SK-N-SH treated with all-trans-retinoic acid at 6 μM for 48 hours (cell line): ENCODE measurements at regions not wholly inside any gene's neighbourhood (a gene's known extent, or its start where the extent isn't known, plus 50 kb on each side); places are given as distances from the start of the nearest gene placed in this dataset.
"Not testable (repeated sequence)": the region's sequence is repeated elsewhere in the genome, so short reads cannot be mapped to it uniquely, and the experiment has no call there.

Source experiments
- ATAC-seq: fragments of 200-7000 bp; cut with Tn5 transposase; 3 replicates; pipeline ENCODE4 v1.9.1; 2020; ENCODE audit warnings: mild to moderate bottlenecking, moderate library complexity
- ARNTL ChIP-seq: fragments of 450-650 bp; formaldehyde crosslinking; IDR thresholded peaks from 2 replicates; pipeline ENCODE4 v1.5.0; 2020; ENCODE audit warnings: low read depth, mild to moderate bottlenecking, moderate library complexity, borderline replicate concordance
- BACH2 ChIP-seq: fragments of 250-450 bp; sonication (Bioruptor Pico); IDR thresholded peaks from 2 replicates; pipeline ENCODE4 v1.9.0; 2021; ENCODE audit warnings: mild to moderate bottlenecking, borderline replicate concordance
- CSDC2 ChIP-seq: fragments of 250-450 bp; sonication (Bioruptor Pico); IDR thresholded peaks from 2 replicates; pipeline ENCODE4 v1.5.0; 2020; ENCODE audit warnings: mild to moderate bottlenecking, moderate library complexity
- ESRRG ChIP-seq: fragments of 250-450 bp; sonication (Bioruptor Pico); IDR thresholded peaks from 2 replicates; pipeline ENCODE4 v1.6.1; 2021; ENCODE audit warnings: mild to moderate bottlenecking
- GLIS3 ChIP-seq: fragments of 250-450 bp; sonication (Bioruptor Pico); IDR thresholded peaks from 2 replicates; pipeline ENCODE4 v1.5.0; 2020; ENCODE audit warnings: mild to moderate bottlenecking, moderate library complexity
- ISL1 ChIP-seq: fragments of 250-450 bp; sonication (Bioruptor Pico); IDR thresholded peaks from 2 replicates; pipeline ENCODE4 v2.1.2; 2022; ENCODE audit warnings: mild to moderate bottlenecking, moderate library complexity
- PPARA ChIP-seq: fragments of 250-450 bp; sonication (Bioruptor Pico); IDR thresholded peaks from 2 replicates; pipeline ENCODE4 v1.5.0; 2020; ENCODE audit warnings: mild to moderate bottlenecking, borderline replicate concordance
- RARB ChIP-seq: fragments of 250-450 bp; sonication (Bioruptor Pico); IDR thresholded peaks from 2 replicates; pipeline ENCODE4 v1.8.0; 2021; ENCODE audit warnings: mild to moderate bottlenecking, moderate library complexity
- SNAI2 ChIP-seq: fragments of 250-450 bp; sonication (Bioruptor Pico); IDR thresholded peaks from 2 replicates; pipeline ENCODE4 v1.5.0; 2020; ENCODE audit warnings: mild to moderate bottlenecking, moderate library complexity
- TCF4 ChIP-seq: fragments of 250-450 bp; sonication (Bioruptor Pico); IDR thresholded peaks from 2 replicates; pipeline ENCODE4 v1.8.0; 2021; ENCODE audit warnings: mild to moderate bottlenecking, moderate library complexity, borderline replicate concordance
- TOX ChIP-seq: fragments of 250-450 bp; sonication (Bioruptor Pico); IDR thresholded peaks from 2 replicates; pipeline ENCODE4 v1.8.0; 2021; ENCODE audit warnings: mild to moderate bottlenecking, moderate library complexity, borderline replicate concordance
- ZC3H10 ChIP-seq: fragments of 250-450 bp; sonication (Bioruptor Pico); IDR thresholded peaks from 2 replicates; pipeline ENCODE4 v1.5.1; 2021; ENCODE audit warnings: mild to moderate bottlenecking, moderate library complexity
- ZFP3 ChIP-seq: fragments of 250-450 bp; sonication (Bioruptor Pico); IDR thresholded peaks from 2 replicates; pipeline ENCODE4 v1.5.0; 2020; ENCODE audit warnings: mild to moderate bottlenecking, moderate library complexity
- ZFP30 ChIP-seq: fragments of 450-650 bp; formaldehyde crosslinking; IDR thresholded peaks from 2 replicates; pipeline ENCODE4 v1.5.0; 2022; ENCODE audit warnings: mild to moderate bottlenecking, moderate library complexity
- ZNF565 ChIP-seq: fragments of 450-650 bp; formaldehyde crosslinking; conservative IDR thresholded peaks from 2 replicates; pipeline ENCODE4 v1.5.0; 2020; ENCODE audit warnings: low read depth, mild to moderate bottlenecking, moderate library complexity
- ZNF70 ChIP-seq: fragments of 450-650 bp; formaldehyde crosslinking; IDR thresholded peaks from 2 replicates; pipeline ENCODE4 v1.5.0; 2020; ENCODE audit warnings: mild to moderate bottlenecking, moderate library complexity
- TF ChIP-seq, protein P1 (sequence below): fragments of 250-450 bp; sonication (Bioruptor Pico); IDR thresholded peaks from 2 replicates; pipeline ENCODE4 v1.5.0; 2020; ENCODE audit warnings: mild to moderate bottlenecking, moderate library complexity
- TF ChIP-seq, protein P2 (sequence below): fragments of 250-450 bp; sonication (Bioruptor Pico); IDR thresholded peaks from 2 replicates; pipeline ENCODE4 v1.8.0; 2020; ENCODE audit warnings: mild to moderate bottlenecking, moderate library complexity, borderline replicate concordance
- TF ChIP-seq, protein P3 (sequence below): fragments of 250-450 bp; sonication (Bioruptor Pico); IDR thresholded peaks from 2 replicates; pipeline ENCODE4 v1.8.0; 2021; ENCODE audit warnings: low read depth, mild to moderate bottlenecking, moderate library complexity, borderline replicate concordance
- TF ChIP-seq, protein P4 (sequence below): fragments of 250-450 bp; sonication (Bioruptor Pico); IDR thresholded peaks from 2 replicates; pipeline ENCODE4 v1.5.1; 2020; ENCODE audit warnings: low read depth, mild to moderate bottlenecking, moderate library complexity
- TF ChIP-seq, protein P5 (sequence below): fragments of 250-450 bp; sonication (Bioruptor Pico); IDR thresholded peaks from 2 replicates; pipeline ENCODE4 v1.5.1; 2021; ENCODE audit warnings: mild to moderate bottlenecking, moderate library complexity

DNA sequence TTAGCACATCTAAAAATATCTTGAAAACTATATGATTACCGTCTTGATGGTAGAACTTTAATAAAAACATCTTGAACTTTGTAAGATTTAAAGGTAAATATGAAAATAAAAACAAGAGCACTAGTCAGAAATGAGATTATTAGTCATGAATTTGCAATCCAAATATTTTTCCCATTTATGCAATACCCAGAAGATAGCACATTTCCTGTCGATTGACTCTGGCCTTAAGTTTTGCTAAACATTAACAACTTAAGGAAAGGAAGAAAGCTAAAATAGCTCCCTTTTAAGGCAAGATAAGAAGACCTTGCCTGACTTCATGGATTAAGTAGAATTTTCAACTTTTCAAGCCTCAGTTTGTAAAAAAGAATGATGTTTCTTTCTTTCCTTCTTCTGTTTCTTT is 1374.7 kb upstream of the RAG2 start:
- TF ChIP-seq ZNF565 (CRISPR knock-in tag) (no peak), ARNTL (CRISPR knock-in tag) (no peak), ISL1 (CRISPR knock-in tag) (no peak), ZFP30 (CRISPR knock-in tag) (no peak), BACH2 (CRISPR knock-in tag) (no peak), ZNF70 (CRISPR knock-in tag) (no peak), TCF4 (CRISPR knock-in tag) (no peak), PPARA (CRISPR knock-in tag) (no peak), RARB (CRISPR knock-in tag) (no peak)
- TF ChIP-seq, protein P1, sequence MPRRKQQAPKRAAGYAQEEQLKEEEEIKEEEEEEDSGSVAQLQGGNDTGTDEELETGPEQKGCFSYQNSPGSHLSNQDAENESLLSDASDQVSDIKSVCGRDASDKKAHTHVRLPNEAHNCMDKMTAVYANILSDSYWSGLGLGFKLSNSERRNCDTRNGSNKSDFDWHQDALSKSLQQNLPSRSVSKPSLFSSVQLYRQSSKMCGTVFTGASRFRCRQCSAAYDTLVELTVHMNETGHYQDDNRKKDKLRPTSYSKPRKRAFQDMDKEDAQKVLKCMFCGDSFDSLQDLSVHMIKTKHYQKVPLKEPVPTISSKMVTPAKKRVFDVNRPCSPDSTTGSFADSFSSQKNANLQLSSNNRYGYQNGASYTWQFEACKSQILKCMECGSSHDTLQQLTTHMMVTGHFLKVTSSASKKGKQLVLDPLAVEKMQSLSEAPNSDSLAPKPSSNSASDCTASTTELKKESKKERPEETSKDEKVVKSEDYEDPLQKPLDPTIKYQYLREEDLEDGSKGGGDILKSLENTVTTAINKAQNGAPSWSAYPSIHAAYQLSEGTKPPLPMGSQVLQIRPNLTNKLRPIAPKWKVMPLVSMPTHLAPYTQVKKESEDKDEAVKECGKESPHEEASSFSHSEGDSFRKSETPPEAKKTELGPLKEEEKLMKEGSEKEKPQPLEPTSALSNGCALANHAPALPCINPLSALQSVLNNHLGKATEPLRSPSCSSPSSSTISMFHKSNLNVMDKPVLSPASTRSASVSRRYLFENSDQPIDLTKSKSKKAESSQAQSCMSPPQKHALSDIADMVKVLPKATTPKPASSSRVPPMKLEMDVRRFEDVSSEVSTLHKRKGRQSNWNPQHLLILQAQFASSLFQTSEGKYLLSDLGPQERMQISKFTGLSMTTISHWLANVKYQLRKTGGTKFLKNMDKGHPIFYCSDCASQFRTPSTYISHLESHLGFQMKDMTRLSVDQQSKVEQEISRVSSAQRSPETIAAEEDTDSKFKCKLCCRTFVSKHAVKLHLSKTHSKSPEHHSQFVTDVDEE (CRISPR knock-in tag) = no peak
- TF ChIP-seq, protein P2, sequence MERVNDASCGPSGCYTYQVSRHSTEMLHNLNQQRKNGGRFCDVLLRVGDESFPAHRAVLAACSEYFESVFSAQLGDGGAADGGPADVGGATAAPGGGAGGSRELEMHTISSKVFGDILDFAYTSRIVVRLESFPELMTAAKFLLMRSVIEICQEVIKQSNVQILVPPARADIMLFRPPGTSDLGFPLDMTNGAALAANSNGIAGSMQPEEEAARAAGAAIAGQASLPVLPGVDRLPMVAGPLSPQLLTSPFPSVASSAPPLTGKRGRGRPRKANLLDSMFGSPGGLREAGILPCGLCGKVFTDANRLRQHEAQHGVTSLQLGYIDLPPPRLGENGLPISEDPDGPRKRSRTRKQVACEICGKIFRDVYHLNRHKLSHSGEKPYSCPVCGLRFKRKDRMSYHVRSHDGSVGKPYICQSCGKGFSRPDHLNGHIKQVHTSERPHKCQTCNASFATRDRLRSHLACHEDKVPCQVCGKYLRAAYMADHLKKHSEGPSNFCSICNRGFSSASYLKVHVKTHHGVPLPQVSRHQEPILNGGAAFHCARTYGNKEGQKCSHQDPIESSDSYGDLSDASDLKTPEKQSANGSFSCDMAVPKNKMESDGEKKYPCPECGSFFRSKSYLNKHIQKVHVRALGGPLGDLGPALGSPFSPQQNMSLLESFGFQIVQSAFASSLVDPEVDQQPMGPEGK = no peak
- TF ChIP-seq, all 23 proteins: peak for 0
- no peak for ATAC-seq

DNA sequence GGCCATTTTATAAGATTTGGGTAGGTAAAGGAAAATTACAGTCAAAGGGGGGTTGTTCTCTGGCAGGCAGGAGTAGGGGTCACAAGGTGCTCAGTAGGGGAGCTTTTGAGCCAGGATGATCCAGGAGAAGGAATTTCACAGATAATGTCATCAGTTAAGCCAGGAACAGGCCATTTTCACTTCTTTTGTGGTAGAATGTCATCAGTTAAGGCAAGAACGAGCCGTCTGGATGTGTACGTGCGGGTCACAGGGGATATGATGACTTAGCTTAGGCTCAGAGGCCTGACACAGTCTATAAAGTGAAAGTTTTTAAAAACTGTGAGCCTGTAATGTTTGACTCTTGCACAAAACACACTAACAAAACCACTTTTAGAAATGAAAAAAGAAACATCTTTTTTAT is 1371.3 kb upstream of the RAG2 start:
- not testable (repeated sequence) for ATAC-seq

DNA sequence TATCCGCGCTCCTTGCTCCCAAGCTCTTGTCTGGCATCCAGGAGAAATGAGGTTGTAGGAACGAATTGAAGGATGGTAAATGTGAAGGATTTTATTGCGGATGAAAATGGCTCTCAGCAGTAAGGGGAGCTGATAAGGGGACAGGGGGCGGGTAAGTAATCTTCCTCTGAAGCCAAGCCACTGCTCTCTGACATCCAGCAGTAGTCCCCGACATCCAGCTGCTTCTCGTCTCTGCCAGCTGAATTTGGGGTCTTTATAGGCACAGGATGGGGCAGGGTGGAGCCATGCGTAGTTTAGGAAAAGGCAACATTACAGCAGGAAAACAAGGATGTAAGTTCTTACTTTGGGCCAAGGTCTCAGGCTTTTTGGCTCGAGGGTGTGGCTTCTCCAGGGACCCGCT is 1370.1 kb upstream of the RAG2 start:
- ATAC-seq = no peak
- TF ChIP-seq ARNTL (CRISPR knock-in tag) (no peak), GLIS3 (CRISPR knock-in tag) (no peak), SNAI2 (no peak), PPARA (CRISPR knock-in tag) (no peak), BACH2 (CRISPR knock-in tag) (no peak)
- TF ChIP-seq, protein P2 = no peak
- TF ChIP-seq, protein P1 (CRISPR knock-in tag) = no peak
- TF ChIP-seq, protein P3, sequence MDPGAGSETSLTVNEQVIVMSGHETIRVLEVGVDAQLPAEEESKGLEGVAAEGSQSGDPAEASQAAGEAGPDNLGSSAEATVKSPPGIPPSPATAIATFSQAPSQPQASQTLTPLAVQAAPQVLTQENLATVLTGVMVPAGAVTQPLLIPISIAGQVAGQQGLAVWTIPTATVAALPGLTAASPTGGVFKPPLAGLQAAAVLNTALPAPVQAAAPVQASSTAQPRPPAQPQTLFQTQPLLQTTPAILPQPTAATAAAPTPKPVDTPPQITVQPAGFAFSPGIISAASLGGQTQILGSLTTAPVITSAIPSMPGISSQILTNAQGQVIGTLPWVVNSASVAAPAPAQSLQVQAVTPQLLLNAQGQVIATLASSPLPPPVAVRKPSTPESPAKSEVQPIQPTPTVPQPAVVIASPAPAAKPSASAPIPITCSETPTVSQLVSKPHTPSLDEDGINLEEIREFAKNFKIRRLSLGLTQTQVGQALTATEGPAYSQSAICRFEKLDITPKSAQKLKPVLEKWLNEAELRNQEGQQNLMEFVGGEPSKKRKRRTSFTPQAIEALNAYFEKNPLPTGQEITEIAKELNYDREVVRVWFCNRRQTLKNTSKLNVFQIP (CRISPR knock-in tag) = no peak
- TF ChIP-seq, all 23 proteins: peak for 0

DNA sequence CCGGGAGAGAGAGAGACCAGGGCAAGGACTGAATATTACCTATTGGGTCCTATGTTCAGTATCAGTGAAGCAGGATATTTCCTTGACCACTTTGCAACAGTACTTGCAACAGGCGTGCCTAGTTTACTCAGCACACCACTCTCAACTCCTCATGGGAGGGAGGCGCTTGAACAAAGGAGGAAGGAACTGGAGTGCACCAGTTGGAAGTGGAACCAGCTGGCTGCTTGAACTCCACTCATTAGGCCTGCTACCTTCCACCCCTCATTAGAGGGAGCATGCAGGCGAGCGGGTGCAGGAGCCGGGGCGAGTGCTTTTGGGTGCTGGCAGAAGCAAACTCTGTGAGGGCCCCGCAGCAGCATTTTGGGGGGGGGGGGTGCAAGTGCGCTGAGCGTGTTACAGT is 1369.6 kb upstream of the RAG2 start:
- ATAC-seq = no peak
- TF ChIP-seq, protein P4, sequence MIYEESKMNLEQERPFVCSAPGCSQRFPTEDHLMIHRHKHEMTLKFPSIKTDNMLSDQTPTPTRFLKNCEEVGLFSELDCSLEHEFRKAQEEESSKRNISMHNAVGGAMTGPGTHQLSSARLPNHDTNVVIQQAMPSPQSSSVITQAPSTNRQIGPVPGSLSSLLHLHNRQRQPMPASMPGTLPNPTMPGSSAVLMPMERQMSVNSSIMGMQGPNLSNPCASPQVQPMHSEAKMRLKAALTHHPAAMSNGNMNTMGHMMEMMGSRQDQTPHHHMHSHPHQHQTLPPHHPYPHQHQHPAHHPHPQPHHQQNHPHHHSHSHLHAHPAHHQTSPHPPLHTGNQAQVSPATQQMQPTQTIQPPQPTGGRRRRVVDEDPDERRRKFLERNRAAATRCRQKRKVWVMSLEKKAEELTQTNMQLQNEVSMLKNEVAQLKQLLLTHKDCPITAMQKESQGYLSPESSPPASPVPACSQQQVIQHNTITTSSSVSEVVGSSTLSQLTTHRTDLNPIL = no peak
- TF ChIP-seq ZFP3 (no peak), CSDC2 (CRISPR knock-in tag) (no peak), BACH2 (CRISPR knock-in tag) (no peak), SNAI2 (no peak), ZNF70 (CRISPR knock-in tag) (no peak), TCF4 (CRISPR knock-in tag) (no peak), ZC3H10 (CRISPR knock-in tag) (no peak), GLIS3 (CRISPR knock-in tag) (no peak), ISL1 (CRISPR knock-in tag) (no peak), ESRRG (CRISPR knock-in tag) (no peak), TOX (no peak), ZNF565 (CRISPR knock-in tag) (no peak)
- TF ChIP-seq, protein P5, sequence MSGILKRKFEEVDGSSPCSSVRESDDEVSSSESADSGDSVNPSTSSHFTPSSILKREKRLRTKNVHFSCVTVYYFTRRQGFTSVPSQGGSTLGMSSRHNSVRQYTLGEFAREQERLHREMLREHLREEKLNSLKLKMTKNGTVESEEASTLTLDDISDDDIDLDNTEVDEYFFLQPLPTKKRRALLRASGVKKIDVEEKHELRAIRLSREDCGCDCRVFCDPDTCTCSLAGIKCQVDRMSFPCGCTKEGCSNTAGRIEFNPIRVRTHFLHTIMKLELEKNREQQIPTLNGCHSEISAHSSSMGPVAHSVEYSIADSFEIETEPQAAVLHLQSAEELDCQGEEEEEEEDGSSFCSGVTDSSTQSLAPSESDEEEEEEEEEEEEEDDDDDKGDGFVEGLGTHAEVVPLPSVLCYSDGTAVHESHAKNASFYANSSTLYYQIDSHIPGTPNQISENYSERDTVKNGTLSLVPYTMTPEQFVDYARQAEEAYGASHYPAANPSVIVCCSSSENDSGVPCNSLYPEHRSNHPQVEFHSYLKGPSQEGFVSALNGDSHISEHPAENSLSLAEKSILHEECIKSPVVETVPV (CRISPR knock-in tag) = no peak
